ENCODE measurements at regions not wholly inside any gene's neighbourhood (a gene's known extent, or its start where the extent isn't known, plus 50 kb on each side); places are given as distances from the start of the nearest gene placed in this dataset.

- no peak for DNase-seq (ENCODE audit: low spot score)
- no peaks in the 10 kb centered on the region for H3K27me3 ChIP-seq (replicated peaks; ENCODE audit: insufficient read depth)
- no peak overlapping the region for H3K4me3 ChIP-seq
- peaks cover 19 to 26% of the 10 kb centered on the region in 2 donors for H3K4me1 ChIP-seq (ENCODE audit: control insufficient read depth in 1 of 2, low read depth in 2 of 2)
- no peak for ATAC-seq (ENCODE audit: insufficient number of reproducible peaks, low FRiP score, low read depth)
- no peak overlapping the region for H3K27ac ChIP-seq
- H3K36me3 ChIP-seq = peaks cover 23% of the 10 kb centered on the region
- TF ChIP-seq CTCF (IDR thresholded peaks at IDR 0.05) = no peak
- no peaks in the 10 kb centered on the region for H3K9me3 ChIP-seq
These were observed 50.3 kb upstream of the SEC14L1 start for GRCh38 chr17:77090476-77090875.
